H9 (cell line): ENCODE measurements at regions not wholly inside any gene's neighbourhood (a gene's known extent, or its start where the extent isn't known, plus 50 kb on each side); places are given as distances from the start of the nearest gene placed in this dataset.

Experiments used
- DNase-seq: peaks from one replicate; pipeline ENCODE4 v3.0.0-alpha.2; 2017
- H2AFZ ChIP-seq: one replicate; pipeline ENCODE4 v1.6.1; 2013; ENCODE audit warnings: mild to moderate bottlenecking, low read length, control low read depth, moderate library complexity
- H2AK5ac ChIP-seq: 2 replicates; pipeline ENCODE4 v1.6.1; 2013; ENCODE audit warnings: low read length, control low read depth, mixed read lengths; ENCODE audit not compliant: insufficient read length
- H2BK120ac ChIP-seq: one replicate; pipeline ENCODE4 v1.6.1; 2013; ENCODE audit warnings: low read depth, mild to moderate bottlenecking, low read length, control low read depth, inconsistent platforms; ENCODE audit not compliant: poor library complexity, severe bottlenecking
- H2BK12ac ChIP-seq: 2 replicates; pipeline ENCODE4 v1.6.1; 2013; ENCODE audit warnings: low read length, control low read depth, mixed read lengths, low read depth; ENCODE audit not compliant: insufficient read length
- H2BK15ac ChIP-seq: 2 replicates; pipeline ENCODE4 v1.6.1; 2013; ENCODE audit warnings: low read depth, low read length, control low read depth
- H2BK20ac ChIP-seq: one replicate; pipeline ENCODE4 v1.6.1; 2013; ENCODE audit warnings: low read depth, mild to moderate bottlenecking, low read length, control low read depth, inconsistent platforms; ENCODE audit not compliant: poor library complexity, severe bottlenecking
- H2BK5ac ChIP-seq: 2 replicates; pipeline ENCODE4 v1.6.1; 2013; ENCODE audit warnings: low read length, control low read depth, mixed read lengths; ENCODE audit not compliant: insufficient read length
- H3K14ac ChIP-seq: 2 replicates; pipeline ENCODE4 v1.6.1; 2013; ENCODE audit warnings: low read length, control low read depth; ENCODE audit not compliant: insufficient read depth
- H3K18ac ChIP-seq: 2 replicates; pipeline ENCODE4 v1.6.1; 2013; ENCODE audit warnings: low read depth, mild to moderate bottlenecking, mixed read lengths, low read length, control low read depth; ENCODE audit not compliant: insufficient read length
- H3K23ac ChIP-seq: 2 replicates; pipeline ENCODE4 v1.6.1; 2013; ENCODE audit warnings: low read length, control low read depth, mixed read lengths, low read depth; ENCODE audit not compliant: insufficient read length
- H3K23me2 ChIP-seq: 2 replicates; pipeline ENCODE4 v1.6.1; 2013; ENCODE audit warnings: low read depth, mild to moderate bottlenecking, mixed read lengths, low read length, control low read depth; ENCODE audit not compliant: insufficient read length, poor library complexity, severe bottlenecking
- H3K27ac ChIP-seq: 2 replicates; pipeline ENCODE4 v1.5.1; 2013; ENCODE audit warnings: low read length, control low read depth, mixed read lengths, low read depth; ENCODE audit not compliant: insufficient read length
- H3K27me3 ChIP-seq: 2 replicates; pipeline ENCODE4 v1.6.1; 2013; ENCODE audit warnings: low read length, control low read depth, inconsistent platforms; ENCODE audit not compliant: insufficient read depth
- H3K4ac ChIP-seq: 2 replicates; pipeline ENCODE4 v1.6.1; 2013; ENCODE audit warnings: low read depth, mild to moderate bottlenecking, control low read depth, inconsistent platforms, low read length, moderate library complexity
- H3K4me1 ChIP-seq: 2 replicates; pipeline ENCODE4 v1.6.1; 2013; ENCODE audit warnings: low read length, control low read depth, inconsistent platforms; ENCODE audit not compliant: insufficient read depth
- H3K4me2 ChIP-seq: 2 replicates; pipeline ENCODE4 v1.6.1; 2013; ENCODE audit warnings: low read length, control low read depth, mixed read lengths; ENCODE audit not compliant: insufficient read length, insufficient read depth
- H3K56ac ChIP-seq: 2 replicates; pipeline ENCODE4 v1.6.1; 2013; ENCODE audit warnings: low read depth, mild to moderate bottlenecking, mixed read lengths, low read length, control low read depth; ENCODE audit not compliant: insufficient read length
- H3K79me1 ChIP-seq: 2 replicates; pipeline ENCODE4 v1.6.1; 2013; ENCODE audit warnings: low read depth, mild to moderate bottlenecking, moderate library complexity, low read length, control low read depth, inconsistent platforms; ENCODE audit not compliant: insufficient read depth, poor library complexity, severe bottlenecking
- H3K79me2 ChIP-seq: 2 replicates; pipeline ENCODE4 v1.6.1; 2013; ENCODE audit warnings: low read length, control low read depth, inconsistent platforms; ENCODE audit not compliant: insufficient read depth
- H3K9ac ChIP-seq: 2 replicates; pipeline ENCODE4 v1.6.1; 2013; ENCODE audit warnings: low read length, control low read depth, mixed read lengths; ENCODE audit not compliant: insufficient read length; ENCODE audit errors: extremely low read depth
- H3K9me3 ChIP-seq: one replicate; pipeline ENCODE4 v1.6.1; 2013; ENCODE audit warnings: low read depth, low read length, inconsistent platforms; ENCODE audit not compliant: control insufficient read depth
- H3T11ph ChIP-seq: one replicate; pipeline ENCODE4 v1.6.1; 2013; ENCODE audit warnings: mild to moderate bottlenecking, low read length, control low read depth, inconsistent platforms
- H4K20me1 ChIP-seq: one replicate; pipeline ENCODE4 v1.6.1; 2013; ENCODE audit not compliant: control insufficient read depth, insufficient read length, insufficient read depth
- H4K5ac ChIP-seq: 2 replicates; pipeline ENCODE4 v1.6.1; 2013; ENCODE audit warnings: low read depth, mild to moderate bottlenecking, mixed read lengths, low read length, control low read depth; ENCODE audit not compliant: insufficient read length
- H4K8ac ChIP-seq: replicated peaks from 2 replicates; pipeline ENCODE4 v1.6.1; 2013; ENCODE audit warnings: low read length, control low read depth, mixed read lengths, low read depth; ENCODE audit not compliant: insufficient read length
- H4K91ac ChIP-seq: 2 replicates; pipeline ENCODE4 v1.6.1; 2013; ENCODE audit warnings: low read depth, mild to moderate bottlenecking, moderate library complexity, mixed read lengths, low read length, control low read depth; ENCODE audit not compliant: insufficient read length
- H3K27ac Mint-ChIP-seq, 3 experiments: 2 replicates in 2 of 3; 3 replicates in 1 of 3; pipeline ENCODE4 v1.8.0; 2020 to 2021; ENCODE audit warnings: mixed read lengths in 3 of 3, mild to moderate bottlenecking in 1 of 3, moderate library complexity in 1 of 3
- H3K27me3 Mint-ChIP-seq: 2 replicates; pipeline ENCODE4 v1.8.0; 2021; ENCODE audit warnings: low read depth, mild to moderate bottlenecking, moderate library complexity, mixed read lengths
- H3K36me3 Mint-ChIP-seq, 3 experiments: 2 replicates in 2 of 3; 3 replicates in 1 of 3; pipeline ENCODE4 v1.8.0; 2020 to 2021; ENCODE audit warnings: low read depth in 3 of 3, mixed read lengths in 3 of 3; ENCODE audit not compliant: insufficient read depth in 1 of 3
- H3K4me1 Mint-ChIP-seq, 2 experiments: 2 replicates each; pipeline ENCODE4 v1.8.0; 2020; ENCODE audit warnings: mixed read lengths in 2 of 2
- H3K4me3 Mint-ChIP-seq, 2 experiments: 2 replicates in 1 of 2; 3 replicates in 1 of 2; pipeline ENCODE4 v1.8.0; 2020 to 2021; ENCODE audit warnings: mild to moderate bottlenecking in 2 of 2, mixed read lengths in 2 of 2, moderate library complexity in 1 of 2
- H3K9me3 Mint-ChIP-seq, 2 experiments: 2 replicates in 1 of 2; 3 replicates in 1 of 2; pipeline ENCODE4 v1.8.0; 2020; ENCODE audit warnings: mild to moderate bottlenecking in 2 of 2, mixed read lengths in 2 of 2, moderate library complexity in 1 of 2
- WGBS: extraction: QIAGEN DNeasy Blood & Tissue Kit; methylation state at CpG from one replicate; pipeline ENCODE4 v1.1.7; 2013; ENCODE audit warnings: missing lambda C conversion rate, low lambda C conversion rate, mixed read lengths; ENCODE audit not compliant: insufficient read length; ENCODE audit errors: extremely low coverage; 5-methylcytosine and 5-hydroxymethylcytosine counted together
- TF ChIP-seq, protein P1 (sequence below): fragments of 200-600 bp; sonication (generic); conservative IDR thresholded peaks from 3 replicates; pipeline ENCODE4 v1.8.0; 2021; ENCODE audit warnings: antibody characterized with exemption, mild to moderate bottlenecking

DNA sequence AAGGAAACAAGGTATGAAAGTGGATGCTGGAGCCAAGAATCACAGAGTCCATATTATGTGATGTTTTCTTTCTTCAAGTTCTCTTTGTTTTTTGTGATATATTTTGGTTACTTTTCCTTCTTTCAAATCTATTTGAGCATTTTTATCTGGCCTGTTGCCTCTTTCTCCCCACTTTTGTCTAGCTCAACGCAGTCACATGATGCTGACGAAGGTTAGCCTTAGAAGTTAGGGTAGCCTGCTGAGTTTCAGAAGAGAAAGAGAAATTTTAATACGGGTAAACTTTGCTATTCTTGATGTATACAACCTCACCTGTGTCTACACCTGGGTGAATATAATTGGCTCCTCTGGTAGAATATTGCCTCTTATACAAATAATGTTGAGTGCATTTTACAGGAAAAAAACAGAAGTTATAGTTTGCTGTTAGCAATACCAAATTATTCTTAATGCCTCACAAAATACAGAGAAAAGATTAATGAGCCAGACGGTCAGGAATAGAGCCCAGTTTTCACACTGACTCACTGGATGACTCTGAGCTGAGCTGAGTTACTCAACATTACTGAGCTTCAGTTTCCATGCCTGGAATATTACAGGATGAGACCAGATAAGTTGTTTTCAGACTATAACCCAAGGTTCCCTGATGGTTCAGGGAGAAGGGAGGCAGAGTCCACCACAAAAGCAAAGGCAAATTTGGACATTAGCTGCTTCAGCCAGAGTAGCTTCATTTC is 161.6 kb upstream of the BDNF start:
- Histone ChIP-seq H2BK12ac (no peak overlapping the region), H3K4me1 (no peaks in the 10 kb centered on the region), H3K4ac (no peak overlapping the region), H4K5ac (no peak overlapping the region), H3K23ac (no peak overlapping the region), H3T11ph (no peak overlapping the region), H3K27me3 (no peaks in the 10 kb centered on the region), H3K27ac (no peak overlapping the region), H4K20me1 (no peaks in the 10 kb centered on the region), H2AK5ac (no peak overlapping the region), H3K9ac (no peak overlapping the region), H2AFZ (no peak overlapping the region), H3K79me1 (no peaks in the 10 kb centered on the region), H2BK120ac (no peak overlapping the region), H3K56ac (no peak overlapping the region), H2BK15ac (no peak overlapping the region), H2BK20ac (no peak overlapping the region), H3K18ac (no peak overlapping the region), H3K14ac (no peak overlapping the region), H2BK5ac (no peak overlapping the region), H3K4me2 (no peak overlapping the region), H3K23me2 (no peaks in the 10 kb centered on the region), H3K9me3 (no peaks in the 10 kb centered on the region), H4K8ac (no peak overlapping the region), H4K91ac (no peak overlapping the region), H3K79me2 (no peaks in the 10 kb centered on the region)
- DNase-seq, result no peak
- H3K4me1 Mint-ChIP-seq, result peaks cover 0 to 2% of the 10 kb centered on the region in 2 experiments; a peak in 2 of 4 replicates
- H3K27ac Mint-ChIP-seq, result no peak overlapping the region
- H3K27me3 Mint-ChIP-seq, result no peaks in the 10 kb centered on the region; the same call in 1 of the 2 replicates
- H3K9me3 Mint-ChIP-seq, result no peaks in the 10 kb centered on the region; a peak in 1 of 5 replicates
- TF ChIP-seq, protein P1, sequence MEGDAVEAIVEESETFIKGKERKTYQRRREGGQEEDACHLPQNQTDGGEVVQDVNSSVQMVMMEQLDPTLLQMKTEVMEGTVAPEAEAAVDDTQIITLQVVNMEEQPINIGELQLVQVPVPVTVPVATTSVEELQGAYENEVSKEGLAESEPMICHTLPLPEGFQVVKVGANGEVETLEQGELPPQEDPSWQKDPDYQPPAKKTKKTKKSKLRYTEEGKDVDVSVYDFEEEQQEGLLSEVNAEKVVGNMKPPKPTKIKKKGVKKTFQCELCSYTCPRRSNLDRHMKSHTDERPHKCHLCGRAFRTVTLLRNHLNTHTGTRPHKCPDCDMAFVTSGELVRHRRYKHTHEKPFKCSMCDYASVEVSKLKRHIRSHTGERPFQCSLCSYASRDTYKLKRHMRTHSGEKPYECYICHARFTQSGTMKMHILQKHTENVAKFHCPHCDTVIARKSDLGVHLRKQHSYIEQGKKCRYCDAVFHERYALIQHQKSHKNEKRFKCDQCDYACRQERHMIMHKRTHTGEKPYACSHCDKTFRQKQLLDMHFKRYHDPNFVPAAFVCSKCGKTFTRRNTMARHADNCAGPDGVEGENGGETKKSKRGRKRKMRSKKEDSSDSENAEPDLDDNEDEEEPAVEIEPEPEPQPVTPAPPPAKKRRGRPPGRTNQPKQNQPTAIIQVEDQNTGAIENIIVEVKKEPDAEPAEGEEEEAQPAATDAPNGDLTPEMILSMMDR, result no peak
- no peak overlapping the region for H3K4me3 Mint-ChIP-seq
- WGBS, result no CpG with 5 or more reads among the region's 4 CpGs
- H3K36me3 Mint-ChIP-seq, result no peaks in the 10 kb centered on the region
